ENCODE measurements at regions not wholly inside any gene's neighbourhood (a gene's known extent, or its start where the extent isn't known, plus 50 kb on each side); places are given as distances from the start of the nearest gene placed in this dataset.

- Mint-ChIP-seq H3K27me3 (ENCODE audit: unreplicated experiment) (no peaks in the 10 kb centered on the region), H3K4me1 (ENCODE audit: low read depth, unreplicated experiment) (peaks cover 2% of the 10 kb centered on the region), H3K4me3 (ENCODE audit: unreplicated experiment) (no peak overlapping the region), H3K9me3 (ENCODE audit: unreplicated experiment) (no peaks in the 10 kb centered on the region), H3K27ac (ENCODE audit: unreplicated experiment) (no peak overlapping the region), H3K36me3 (ENCODE audit: unreplicated experiment) (no peaks in the 10 kb centered on the region)
- no peak for TF ChIP-seq CTCF (IDR thresholded peaks at IDR 0.05; ENCODE audit: partially characterized antibody, unreplicated experiment)
- DNase-seq = no peak
Measured at GRCh38 chr1:173300061-173301044, 93.2 kb upstream of the TNFSF4 start.

GRCh38 chr1:173301507-173301906, 94.4 kb upstream of the TNFSF4 start:
- Mint-ChIP-seq H3K36me3 (ENCODE audit: unreplicated experiment) (no peaks in the 10 kb centered on the region), H3K27me3 (ENCODE audit: unreplicated experiment) (no peaks in the 10 kb centered on the region), H3K4me3 (ENCODE audit: unreplicated experiment) (no peak overlapping the region), H3K27ac (ENCODE audit: unreplicated experiment) (no peak overlapping the region), H3K9me3 (ENCODE audit: unreplicated experiment) (no peaks in the 10 kb centered on the region), H3K4me1 (ENCODE audit: low read depth, unreplicated experiment) (peaks cover 2% of the 10 kb centered on the region)
- DNase-seq = no peak
- no peak for TF ChIP-seq CTCF (IDR thresholded peaks at IDR 0.05; ENCODE audit: partially characterized antibody, unreplicated experiment)

GRCh38 chr1:173302366-173302765, 95.2 kb upstream of the TNFSF4 start:
- H3K4me1 Mint-ChIP-seq (ENCODE audit: low read depth, unreplicated experiment) = peaks cover 2% of the 10 kb centered on the region
- H3K36me3 Mint-ChIP-seq (ENCODE audit: unreplicated experiment) = no peaks in the 10 kb centered on the region
- H3K9me3 Mint-ChIP-seq (ENCODE audit: unreplicated experiment) = no peaks in the 10 kb centered on the region
- H3K4me3 Mint-ChIP-seq (ENCODE audit: unreplicated experiment) = no peak overlapping the region
- TF ChIP-seq CTCF (IDR thresholded peaks at IDR 0.05; ENCODE audit: partially characterized antibody, unreplicated experiment) = no peak
- H3K27me3 Mint-ChIP-seq (ENCODE audit: unreplicated experiment) = no peaks in the 10 kb centered on the region
- H3K27ac Mint-ChIP-seq (ENCODE audit: unreplicated experiment) = no peak overlapping the region
- DNase-seq = no peak

- Mint-ChIP-seq H3K4me3 (ENCODE audit: unreplicated experiment) (no peak overlapping the region), H3K9me3 (ENCODE audit: unreplicated experiment) (no peaks in the 10 kb centered on the region), H3K27ac (ENCODE audit: unreplicated experiment) (no peak overlapping the region), H3K36me3 (ENCODE audit: unreplicated experiment) (no peaks in the 10 kb centered on the region), H3K27me3 (ENCODE audit: unreplicated experiment) (no peaks in the 10 kb centered on the region), H3K4me1 (ENCODE audit: low read depth, unreplicated experiment) (peaks cover 2% of the 10 kb centered on the region)
- DNase-seq = no peak
- no peak for TF ChIP-seq CTCF (IDR thresholded peaks at IDR 0.05; ENCODE audit: partially characterized antibody, unreplicated experiment)
Measured at GRCh38 chr1:173302890-173303829, 96.0 kb upstream of the TNFSF4 start.
